ENCODE measurements at regions not wholly inside any gene's neighbourhood (a gene's known extent, or its start where the extent isn't known, plus 50 kb on each side); places are given as distances from the start of the nearest gene placed in this dataset.

DNA sequence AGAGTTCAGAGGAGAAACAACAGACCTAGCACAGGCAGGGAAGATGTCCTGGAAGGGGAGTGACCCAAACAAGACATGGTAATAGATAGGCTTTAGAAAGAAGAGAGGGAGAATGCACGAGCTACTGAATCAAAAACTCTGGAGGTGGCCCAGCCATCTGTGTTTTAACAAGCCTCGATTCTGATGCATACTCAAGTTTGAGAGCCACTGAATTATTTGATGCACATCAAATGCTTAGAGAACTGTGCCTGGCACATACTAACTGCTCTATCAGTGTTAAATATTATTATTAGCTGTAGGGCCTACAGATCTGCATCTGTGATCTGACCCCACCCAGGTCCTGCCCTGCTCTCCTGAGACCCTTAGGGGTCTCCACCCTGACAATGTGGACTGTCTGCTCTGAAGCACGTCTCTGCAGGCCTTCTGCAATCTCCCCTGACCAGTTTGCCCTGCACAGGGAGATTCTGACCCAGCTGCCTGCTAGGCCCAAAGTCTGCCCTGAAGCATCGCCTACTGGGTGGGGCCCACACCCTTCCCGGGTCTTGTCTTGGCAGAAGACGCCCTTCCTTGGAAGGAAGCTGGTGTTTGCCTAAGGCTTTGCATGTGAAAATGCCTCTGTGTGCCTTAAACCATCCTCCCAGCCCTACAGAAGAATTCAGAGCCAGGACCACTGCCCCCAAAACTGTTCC lies 201.5 kb upstream of the KLF3 start:
- TF ChIP-seq, protein P1, sequence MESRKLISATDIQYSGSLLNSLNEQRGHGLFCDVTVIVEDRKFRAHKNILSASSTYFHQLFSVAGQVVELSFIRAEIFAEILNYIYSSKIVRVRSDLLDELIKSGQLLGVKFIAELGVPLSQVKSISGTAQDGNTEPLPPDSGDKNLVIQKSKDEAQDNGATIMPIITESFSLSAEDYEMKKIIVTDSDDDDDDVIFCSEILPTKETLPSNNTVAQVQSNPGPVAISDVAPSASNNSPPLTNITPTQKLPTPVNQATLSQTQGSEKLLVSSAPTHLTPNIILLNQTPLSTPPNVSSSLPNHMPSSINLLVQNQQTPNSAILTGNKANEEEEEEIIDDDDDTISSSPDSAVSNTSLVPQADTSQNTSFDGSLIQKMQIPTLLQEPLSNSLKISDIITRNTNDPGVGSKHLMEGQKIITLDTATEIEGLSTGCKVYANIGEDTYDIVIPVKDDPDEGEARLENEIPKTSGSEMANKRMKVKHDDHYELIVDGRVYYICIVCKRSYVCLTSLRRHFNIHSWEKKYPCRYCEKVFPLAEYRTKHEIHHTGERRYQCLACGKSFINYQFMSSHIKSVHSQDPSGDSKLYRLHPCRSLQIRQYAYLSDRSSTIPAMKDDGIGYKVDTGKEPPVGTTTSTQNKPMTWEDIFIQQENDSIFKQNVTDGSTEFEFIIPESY (CRISPR knock-in tag; IDR thresholded peaks at IDR 0.05), result no peak
- TF ChIP-seq SMC3 (IDR thresholded peaks at IDR 0.05; ENCODE audit: low read length) (no peak), TARDBP (CRISPR knock-in tag; IDR thresholded peaks at IDR 0.05) (no peak), ZNF558 (CRISPR knock-in tag; IDR thresholded peaks at IDR 0.05; ENCODE audit: borderline replicate concordance) (no peak), POLR2G (IDR thresholded peaks at IDR 0.05; ENCODE audit: low read depth, low read length) (no peak)
